GM06990 (cell line): ENCODE measurements at regions not wholly inside any gene's neighbourhood (a gene's known extent, or its start where the extent isn't known, plus 50 kb on each side); places are given as distances from the start of the nearest gene placed in this dataset.

ENCODE experiments used
- DNase-seq: peaks from one replicate; pipeline ENCODE4 v3.0.0-alpha.2; 2011; ENCODE audit not compliant: insufficient read length; ENCODE audit errors: extremely low read depth
- H3K27me3 ChIP-seq: replicated peaks from 2 replicates; pipeline ENCODE4 v1.6.0; 2011; ENCODE audit warnings: low read length; ENCODE audit not compliant: control insufficient read depth, insufficient read depth
- H3K36me3 ChIP-seq: 2 replicates; pipeline ENCODE4 v1.5.1; 2011; ENCODE audit warnings: low read length; ENCODE audit not compliant: control insufficient read depth, insufficient read depth
- H3K4me3 ChIP-seq: replicated peaks from 2 replicates; pipeline ENCODE4 v1.5.1; 2011; ENCODE audit warnings: low read depth, mild to moderate bottlenecking, control low read depth, low read length
- TF ChIP-seq, protein P1 (sequence below): IDR thresholded peaks from 2 replicates; pipeline ENCODE4 v1.5.1; 2011; ENCODE audit warnings: low read length, control low read depth, mild to moderate bottlenecking, inconsistent platforms; ENCODE audit not compliant: insufficient read depth, poor library complexity, severe bottlenecking

- no peak overlapping the region for H3K4me3 ChIP-seq
- no peak for DNase-seq
- TF ChIP-seq, protein P1, sequence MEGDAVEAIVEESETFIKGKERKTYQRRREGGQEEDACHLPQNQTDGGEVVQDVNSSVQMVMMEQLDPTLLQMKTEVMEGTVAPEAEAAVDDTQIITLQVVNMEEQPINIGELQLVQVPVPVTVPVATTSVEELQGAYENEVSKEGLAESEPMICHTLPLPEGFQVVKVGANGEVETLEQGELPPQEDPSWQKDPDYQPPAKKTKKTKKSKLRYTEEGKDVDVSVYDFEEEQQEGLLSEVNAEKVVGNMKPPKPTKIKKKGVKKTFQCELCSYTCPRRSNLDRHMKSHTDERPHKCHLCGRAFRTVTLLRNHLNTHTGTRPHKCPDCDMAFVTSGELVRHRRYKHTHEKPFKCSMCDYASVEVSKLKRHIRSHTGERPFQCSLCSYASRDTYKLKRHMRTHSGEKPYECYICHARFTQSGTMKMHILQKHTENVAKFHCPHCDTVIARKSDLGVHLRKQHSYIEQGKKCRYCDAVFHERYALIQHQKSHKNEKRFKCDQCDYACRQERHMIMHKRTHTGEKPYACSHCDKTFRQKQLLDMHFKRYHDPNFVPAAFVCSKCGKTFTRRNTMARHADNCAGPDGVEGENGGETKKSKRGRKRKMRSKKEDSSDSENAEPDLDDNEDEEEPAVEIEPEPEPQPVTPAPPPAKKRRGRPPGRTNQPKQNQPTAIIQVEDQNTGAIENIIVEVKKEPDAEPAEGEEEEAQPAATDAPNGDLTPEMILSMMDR, result no peak
- no peaks in the 10 kb centered on the region for H3K27me3 ChIP-seq
- H3K36me3 ChIP-seq, result no peaks in the 10 kb centered on the region
These were observed 118.9 kb downstream of the SLC25A47 start for GRCh38 chr14:100442036-100442435.

DNA sequence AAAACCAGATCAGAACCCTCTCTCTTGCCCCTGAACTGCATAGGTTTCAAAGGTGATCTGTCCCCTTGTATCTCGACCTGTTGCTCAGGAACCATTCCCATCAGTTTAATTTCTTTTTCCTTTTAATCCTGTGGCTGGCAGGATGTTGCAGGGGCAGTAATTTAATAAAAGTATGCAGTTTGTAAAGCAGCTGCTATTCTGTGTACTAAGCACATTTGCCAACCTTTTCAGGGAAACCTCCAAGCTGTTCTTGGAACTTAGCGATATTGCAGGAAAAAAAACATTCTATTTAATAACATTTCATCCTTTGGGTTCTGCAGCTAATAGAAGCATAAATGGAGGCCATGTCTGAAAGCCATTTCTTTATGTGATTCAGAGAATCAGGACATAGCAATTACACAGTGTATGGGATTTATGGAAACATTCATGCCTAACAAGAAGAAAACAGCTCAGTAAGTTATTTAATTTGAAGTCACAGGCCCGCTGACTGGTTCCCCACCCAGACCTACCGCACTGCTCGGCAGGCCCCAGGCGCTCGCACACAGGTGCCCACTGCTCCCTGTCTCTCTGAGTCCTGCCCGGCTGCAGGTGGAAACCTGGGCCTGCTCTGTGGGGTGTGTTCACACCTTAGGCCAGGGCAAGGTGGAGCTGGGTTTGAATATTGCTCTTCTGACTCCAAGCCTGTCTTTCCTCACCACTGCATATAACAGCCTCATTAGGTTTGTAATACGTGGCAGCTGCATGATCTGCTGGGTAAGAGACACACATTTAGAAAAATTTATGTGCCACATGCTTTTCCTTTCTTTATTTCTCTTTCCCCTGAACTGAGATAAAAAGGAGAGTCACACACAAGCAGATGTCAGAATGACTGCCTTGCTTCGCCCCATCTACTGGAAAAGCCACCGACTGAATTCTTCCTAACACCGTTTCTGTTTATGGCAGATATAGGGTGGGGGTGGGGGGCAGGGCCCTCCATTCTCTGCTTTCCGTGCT lies 119.7 kb downstream of the SLC25A47 start:
- no peak for DNase-seq
- H3K27me3 ChIP-seq, result no peaks in the 10 kb centered on the region
- TF ChIP-seq, protein P1, result no peak
- no peak overlapping the region for H3K4me3 ChIP-seq
- no peaks in the 10 kb centered on the region for H3K36me3 ChIP-seq

GRCh38 chr14:100443603-100444002 lies 120.5 kb downstream of the SLC25A47 start:
- Histone ChIP-seq H3K27me3 (no peaks in the 10 kb centered on the region), H3K36me3 (no peaks in the 10 kb centered on the region), H3K4me3 (no peak overlapping the region)
- DNase-seq, result no peak
- TF ChIP-seq, protein P1, result no peak

GRCh38 chr14:100445436-100446088 lies 122.4 kb downstream of the SLC25A47 start:
- no peaks in the 10 kb centered on the region for H3K27me3 ChIP-seq
- no peak overlapping the region for H3K4me3 ChIP-seq
- H3K36me3 ChIP-seq, result no peaks in the 10 kb centered on the region
- DNase-seq, result no peak
- TF ChIP-seq, protein P1, result no peak

DNA sequence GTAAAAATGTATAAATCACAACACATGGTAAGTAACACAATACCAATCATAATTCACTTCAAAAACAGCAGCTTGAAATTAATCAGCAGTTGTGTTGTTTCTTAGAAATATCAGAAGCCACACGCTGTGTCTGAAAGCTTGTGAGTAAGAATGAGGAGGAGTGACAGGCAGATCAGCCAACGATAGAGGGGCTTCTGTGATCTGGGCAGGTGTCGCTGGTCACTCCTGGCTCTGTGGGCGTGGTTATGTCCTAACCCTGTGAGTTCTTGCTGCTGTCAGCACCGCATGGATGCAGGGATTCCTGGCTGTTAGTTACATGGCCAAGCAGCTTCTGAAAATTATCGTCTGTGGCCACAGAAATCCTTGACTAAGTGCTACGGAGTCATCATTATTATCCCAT lies 123.4 kb downstream of the SLC25A47 start:
- DNase-seq, result no peak
- H3K27me3 ChIP-seq, result no peaks in the 10 kb centered on the region
- H3K4me3 ChIP-seq, result no peak overlapping the region
- TF ChIP-seq, protein P1, result no peak
- no peaks in the 10 kb centered on the region for H3K36me3 ChIP-seq
